H1 (cell line): ENCODE measurements at regions not wholly inside any gene's neighbourhood (a gene's known extent, or its start where the extent isn't known, plus 50 kb on each side); places are given as distances from the start of the nearest gene placed in this dataset.

Experiments
- CTCF ChIA-PET: fragments of 300-600 bp; sonication (Branson Sonifier 250); formaldehyde crosslinking; loops from one replicate; lab custom pipeline; 2021; ENCODE audit not compliant: partially characterized antibody; lab: Charles Lee
- POLR2A ChIA-PET: fragments of 300-600 bp; sonication (Branson Sonifier 250); formaldehyde crosslinking; loops from one replicate; lab custom pipeline; 2021; ENCODE audit warnings: inconsistent platforms; ENCODE audit not compliant: partially characterized antibody; lab: Charles Lee
- DNase-seq, 2 experiments: peaks; one replicate each; pipeline versions ENCODE4 v3.0.0 to v3.0.0-alpha.2; 2010 to 2022; ENCODE audit warnings: low spot score in 2 of 2, low read depth in 1 of 2, mixed read lengths in 1 of 2
- FAIRE-seq: peaks from 2 replicates; lab custom pipeline; 2011; peaks lifted over from hg19 to GRCh38; lab: Jason Lieb, UNC
- H2AFZ ChIP-seq: 2 replicates; pipeline ENCODE4 v1.8.1; 2012; ENCODE audit warnings: low read length, inconsistent platforms
- H2AK5ac ChIP-seq: 2 replicates; pipeline ENCODE4 v1.6.1; 2013; ENCODE audit warnings: low read depth, low read length
- H2BK120ac ChIP-seq: replicated peaks from 2 replicates; pipeline ENCODE3; 2013; ENCODE audit warnings: low read depth, low read length, inconsistent platforms
- H2BK12ac ChIP-seq: 2 replicates; pipeline ENCODE4 v1.6.1; 2013; ENCODE audit warnings: low read depth, low read length
- H2BK15ac ChIP-seq: 2 replicates; pipeline ENCODE4 v1.6.1; 2013; ENCODE audit warnings: low read length
- H2BK20ac ChIP-seq: 2 replicates; pipeline ENCODE4 v1.6.1; 2013; ENCODE audit warnings: low read length
- H2BK5ac ChIP-seq: 2 replicates; pipeline ENCODE4 v1.6.1; 2013; ENCODE audit warnings: low read depth, low read length
- H3K14ac ChIP-seq: 2 replicates; pipeline ENCODE4 v1.6.1; 2013; ENCODE audit warnings: inconsistent platforms; ENCODE audit not compliant: insufficient read length
- H3K18ac ChIP-seq: 2 replicates; pipeline ENCODE4 v1.6.1; 2013; ENCODE audit warnings: low read length; ENCODE audit errors: extremely low read depth
- H3K23ac ChIP-seq: 2 replicates; pipeline ENCODE4 v1.6.1; 2013; ENCODE audit warnings: inconsistent platforms; ENCODE audit not compliant: insufficient read length
- H3K23me2 ChIP-seq: 2 replicates; pipeline ENCODE4 v1.6.1; 2013; ENCODE audit warnings: low read depth, low read length
- H3K27ac ChIP-seq: 2 replicates; pipeline ENCODE4 v1.6.1; 2011; ENCODE audit warnings: low read depth, low read length, inconsistent platforms
- H3K27me3 ChIP-seq, 4 experiments: replicated peaks in 1 of 4; 1 replicate in 1 of 4; 2 replicates in 3 of 4; pipeline versions ENCODE4 v1.6.1 to v1.8.1; 2011 to 2013; ENCODE audit warnings: low read length in 3 of 4, mild to moderate bottlenecking in 3 of 4, inconsistent platforms in 2 of 4, mixed read lengths in 2 of 4, moderate library complexity in 1 of 4; ENCODE audit not compliant: control insufficient read depth in 3 of 4, insufficient read depth in 3 of 4; ENCODE audit errors: extremely low read depth in 1 of 4
- H3K36me3 ChIP-seq, 4 experiments: 2 replicates each; pipeline versions ENCODE4 v1.6.1 to v1.8.1; 2011 to 2013; ENCODE audit warnings: mild to moderate bottlenecking in 4 of 4, low read length in 3 of 4, moderate library complexity in 2 of 4, control low read depth in 1 of 4, inconsistent platforms in 1 of 4; ENCODE audit not compliant: insufficient read depth in 4 of 4, control insufficient read depth in 2 of 4
- H3K4ac ChIP-seq: replicated peaks from 2 replicates; pipeline ENCODE3; 2013; ENCODE audit warnings: low read length, low read depth, mixed read lengths, inconsistent platforms; ENCODE audit not compliant: insufficient read length
- H3K4me1 ChIP-seq, 4 experiments: replicated peaks in 1 of 4; 1 replicate in 1 of 4; 2 replicates in 3 of 4; pipeline versions ENCODE4 v1.6.1 to v1.8.1; 2011 to 2013; ENCODE audit warnings: low read length in 3 of 4, inconsistent platforms in 2 of 4, mixed read lengths in 1 of 4; ENCODE audit not compliant: insufficient read depth in 4 of 4, control insufficient read depth in 3 of 4
- H3K4me2 ChIP-seq, 2 experiments: 2 replicates each; pipeline versions ENCODE4 v1.6.1 to v1.8.1; 2011 to 2013; ENCODE audit warnings: low read depth in 2 of 2, low read length in 2 of 2, control low read depth in 1 of 2, inconsistent platforms in 1 of 2, mild to moderate bottlenecking in 1 of 2; ENCODE audit not compliant: insufficient read depth in 1 of 2
- H3K4me3 ChIP-seq, 4 experiments: fragments of 200-600, 300-600 bp in 1 of 4; sonication (generic), shearing (Covaris generic), sonication (Bioruptor Twin) in 1 of 4; 2 replicates each; pipeline versions ENCODE4 v1.5.1 to v1.8.1; 2011 to 2016; ENCODE audit warnings: low read length in 4 of 4, low read depth in 3 of 4, control low read depth in 2 of 4, inconsistent platforms in 2 of 4, mild to moderate bottlenecking in 2 of 4, mixed read lengths in 1 of 4, moderate library complexity in 1 of 4; ENCODE audit not compliant: insufficient read depth in 2 of 4; ENCODE audit errors: extremely low read depth in 1 of 4
- H3K56ac ChIP-seq: replicated peaks from 2 replicates; pipeline ENCODE3; 2013; ENCODE audit warnings: low read depth, mild to moderate bottlenecking, mixed read lengths, low read length, inconsistent platforms; ENCODE audit not compliant: insufficient read length
- H3K79me1 ChIP-seq: 2 replicates; pipeline ENCODE4 v1.6.1; 2013; ENCODE audit warnings: low read depth, low read length, control low read depth
- H3K79me2 ChIP-seq, 2 experiments: 2 replicates each; pipeline versions ENCODE4 v1.6.1 to v1.8.1; 2012 to 2013; ENCODE audit warnings: low read length in 2 of 2, mild to moderate bottlenecking in 2 of 2, inconsistent platforms in 1 of 2; ENCODE audit not compliant: insufficient read depth in 2 of 2, control insufficient read depth in 1 of 2
- H3K9ac ChIP-seq, 4 experiments: replicated peaks in 1 of 4; 1 replicate in 1 of 4; 2 replicates in 3 of 4; pipeline versions ENCODE4 v1.6.1 to v1.8.1; 2011 to 2013; ENCODE audit warnings: low read depth in 3 of 4, low read length in 3 of 4, control low read depth in 2 of 4, mild to moderate bottlenecking in 2 of 4, moderate library complexity in 2 of 4, inconsistent platforms in 1 of 4; ENCODE audit errors: extremely low read depth in 1 of 4
- H3K9me3 ChIP-seq, 2 experiments: 2 replicates each; pipeline versions ENCODE4 v1.6.1 to v1.8.1; 2012 to 2013; ENCODE audit warnings: mild to moderate bottlenecking in 2 of 2, moderate library complexity in 2 of 2, control low read depth in 1 of 2, inconsistent platforms in 1 of 2, low read depth in 1 of 2, low read length in 1 of 2, mixed read lengths in 1 of 2; ENCODE audit not compliant: insufficient read depth in 2 of 2
- H4K20me1 ChIP-seq, 2 experiments: replicated peaks in 1 of 2; 2 replicates each; pipeline versions ENCODE3 to v1.8.1; 2011 to 2013; ENCODE audit warnings: inconsistent platforms in 2 of 2, low read length in 2 of 2, mild to moderate bottlenecking in 1 of 2; ENCODE audit not compliant: insufficient read depth in 2 of 2, control insufficient read depth in 1 of 2
- H4K5ac ChIP-seq: 2 replicates; pipeline ENCODE4 v1.6.1; 2013; ENCODE audit warnings: low read length, low read depth, mixed read lengths, inconsistent platforms; ENCODE audit not compliant: insufficient read length
- H4K8ac ChIP-seq: 2 replicates; pipeline ENCODE4 v1.8.0; 2013; ENCODE audit warnings: mild to moderate bottlenecking, moderate library complexity, low read length, inconsistent platforms; ENCODE audit not compliant: insufficient read depth; ENCODE audit errors: extremely low read depth
- H4K91ac ChIP-seq: replicated peaks from 2 replicates; pipeline ENCODE3; 2013; ENCODE audit warnings: low read length, mixed read lengths, inconsistent platforms; ENCODE audit not compliant: insufficient read length
- CEBPB ChIP-seq: IDR thresholded peaks from 2 replicates; pipeline ENCODE4 v1.6.1; 2012; ENCODE audit warnings: low read depth, low read length
- CTCF ChIP-seq, 3 experiments: IDR thresholded peaks; 1 replicate in 2 of 3; 2 replicates in 1 of 3; pipeline versions ENCODE4 v1.5.1 to v1.6.1; 2011; ENCODE audit warnings: low read length in 3 of 3, mild to moderate bottlenecking in 3 of 3, inconsistent platforms in 2 of 3, low read depth in 1 of 3, moderate library complexity in 1 of 3; ENCODE audit not compliant: insufficient read depth in 1 of 3; ENCODE audit errors: control extremely low read depth in 1 of 3
- KDM4A ChIP-seq: IDR thresholded peaks from one replicate; pipeline ENCODE4 v1.7.1; 2012; ENCODE audit warnings: low read depth, mild to moderate bottlenecking, moderate library complexity, low read length, inconsistent platforms; ENCODE audit not compliant: severe bottlenecking
- MAX ChIP-seq: IDR thresholded peaks from 2 replicates; pipeline ENCODE4 v1.6.1; 2012; ENCODE audit warnings: inconsistent platforms
- PHF8 ChIP-seq: fragments of 200-600 bp; sonication (generic); conservative IDR thresholded peaks from 2 replicates; pipeline ENCODE4 v1.7.1; 2012; ENCODE audit warnings: low read depth, mild to moderate bottlenecking, inconsistent platforms, low read length, moderate library complexity
- SAP30 ChIP-seq: fragments of 300-600 bp; sonication (generic); IDR thresholded peaks from 2 replicates; pipeline ENCODE4 v1.7.1; 2012; ENCODE audit warnings: low read length, moderate library complexity, mild to moderate bottlenecking, inconsistent platforms; ENCODE audit not compliant: insufficient read depth, insufficient replicate concordance
- SIRT6 ChIP-seq: IDR thresholded peaks from one replicate; pipeline ENCODE4 v1.7.1; 2012; ENCODE audit warnings: low read length, inconsistent platforms
- TEAD4 ChIP-seq: IDR thresholded peaks from 2 replicates; pipeline ENCODE4 v1.6.1; 2012; ENCODE audit warnings: low read depth, low read length, inconsistent platforms, mixed read lengths
- USF2 ChIP-seq: IDR thresholded peaks from 2 replicates; pipeline ENCODE4 v1.6.1; 2011; ENCODE audit warnings: low read length, improper control_type of control experiment
- WGBS, 2 experiments: shearing (Covaris generic) in 1 of 2; methylation state at CpG; one replicate each; pipeline versions ENCODE4 v1.1.6 to v1.1.7; 2013 to 2015; ENCODE audit warnings: low lambda C conversion rate in 2 of 2, mixed read lengths in 2 of 2, inconsistent platforms in 1 of 2, low coverage in 1 of 2, missing lambda C conversion rate in 1 of 2; ENCODE audit not compliant: insufficient replicate concordance in 2 of 2, insufficient coverage in 1 of 2, insufficient read length in 1 of 2; ENCODE audit errors: extremely low coverage in 1 of 2, missing lambda C conversion rate in 1 of 2; 5-methylcytosine and 5-hydroxymethylcytosine counted together

- Histone ChIP-seq H2BK15ac (peak overlapping the region; percentile 92; the same call in 1 of the 2 replicates), H3K56ac (no peak overlapping the region), H3K14ac (no peak overlapping the region), H3K36me3 (no peaks in the 10 kb centered on the region), H3K23ac (no peak overlapping the region), H4K8ac (no peak overlapping the region), H3K4me1 (peaks cover 1 to 5% (median 4%) of the 10 kb centered on the region in 4 experiments; a peak in 3 of 7 replicates), H3K4me2 (no peak overlapping the region), H3K79me1 (no peaks in the 10 kb centered on the region), H3K4me3 (no peak overlapping the region), H2BK12ac (peak overlapping the region; percentile 55; the same call in 1 of the 2 replicates), H3K27me3 (peaks cover 1 to 21% (median 16%) of the 10 kb centered on the region in 4 experiments; a peak in 6 of 7 replicates), H2BK5ac (no peak overlapping the region), H2AK5ac (no peak overlapping the region), H4K20me1 (no peaks in the 10 kb centered on the region), H4K91ac (peak overlapping the region; percentile 7), H3K23me2 (peaks cover 5% of the 10 kb centered on the region; the same call in 1 of the 2 replicates), H3K4ac (no peak overlapping the region), H2BK120ac (no peak overlapping the region), H3K27ac (no peak overlapping the region; the same call in 1 of the 2 replicates), H3K9ac (no peak overlapping the region), H4K5ac (no peak overlapping the region), H3K18ac (no peak overlapping the region; the same call in 1 of the 2 replicates), H2BK20ac (no peak overlapping the region; the same call in 1 of the 2 replicates), H3K79me2 (no peaks in the 10 kb centered on the region), H3K9me3 (no peaks in the 10 kb centered on the region), H2AFZ (no peak overlapping the region)
- 85% methylated on average over 14 of the region's 16 CpGs; no CpG with 5 or more reads in 1 of the 2 experiments for WGBS, 2 experiments
- DNase-seq (no peak), FAIRE-seq (no peak)
- POLR2A ChIA-PET: no interaction called here
- CTCF ChIA-PET: interaction anchor here (1.1 kb wide), 1 partner anchor 73 kb away, joined by 4 read pairs; no protein-coding TSS in a partner anchor
- TF ChIP-seq USF2 (no peak), MAX (no peak), SIRT6 (no peak), SAP30 (no peak), CTCF (IDR thresholded peaks at IDR 0.05; ENCODE audit: control extremely low read depth in 1 of 3, insufficient read depth in 1 of 3, low read depth in 1 of 3, low read length in 3 of 3) (no peak), TEAD4 (no peak), PHF8 (no peak), CEBPB (no peak), KDM4A (no peak)
Observed at GRCh38 chr22:49274754-49275380, 552.8 kb downstream of the BRD1 start.
